Umbilical cord (tissue), 1 donor: ENCODE measurements at regions not wholly inside any gene's neighbourhood (a gene's known extent, or its start where the extent isn't known, plus 50 kb on each side); places are given as distances from the start of the nearest gene placed in this dataset.

ENCODE experiments used
- DNase-seq: peaks from one replicate; pipeline ENCODE4 v3.0.0-alpha.2; 2015; ENCODE audit warnings: low spot score

- no peak for DNase-seq
These were observed 86.2 kb upstream of the THBS2 start for GRCh38 chr6:169339731-169340309.

GRCh38 chr6:169339025-169339424 is 85.4 kb upstream of the THBS2 start:
- no peak for DNase-seq

GRCh38 chr6:169337886-169338445 is 84.3 kb upstream of the THBS2 start:
- no peak for DNase-seq

- DNase-seq = no peak
These were observed 81.7 kb upstream of the THBS2 start for GRCh38 chr6:169335301-169335700.

GRCh38 chr6:169332250-169332649 is 78.6 kb upstream of the THBS2 start:
- no peak for DNase-seq

- DNase-seq = peak; percentile 28
These were observed 74.6 kb upstream of the THBS2 start for GRCh38 chr6:169328112-169328801.

- DNase-seq = no peak
These were observed 72.6 kb upstream of the THBS2 start for GRCh38 chr6:169326067-169326799.

GRCh38 chr6:169324656-169325459 is 71.2 kb upstream of the THBS2 start:
- DNase-seq = no peak

- DNase-seq = no peak
These were observed 70.4 kb upstream of the THBS2 start for GRCh38 chr6:169324086-169324485.

- DNase-seq = no peak
These were observed 69.6 kb upstream of the THBS2 start for GRCh38 chr6:169323221-169323620.

GRCh38 chr6:169321546-169321945 is 67.9 kb upstream of the THBS2 start:
- no peak for DNase-seq

- DNase-seq = no peak
These were observed 66.4 kb upstream of the THBS2 start for GRCh38 chr6:169320013-169320412.

- DNase-seq = no peak
These were observed 64.0 kb upstream of the THBS2 start for GRCh38 chr6:169317441-169318202.

- DNase-seq = no peak
These were observed 63.0 kb upstream of the THBS2 start for GRCh38 chr6:169316651-169317050.

GRCh38 chr6:169315830-169316614 is 62.4 kb upstream of the THBS2 start:
- no peak for DNase-seq

- DNase-seq = no peak
These were observed 59.8 kb upstream of the THBS2 start for GRCh38 chr6:169313347-169314010.

- DNase-seq = no peak
These were observed 59.2 kb upstream of the THBS2 start for GRCh38 chr6:169312658-169313346.

GRCh38 chr6:169310983-169311382 is 57.3 kb upstream of the THBS2 start:
- DNase-seq = no peak
